ENCODE measurements at regions not wholly inside any gene's neighbourhood (a gene's known extent, or its start where the extent isn't known, plus 50 kb on each side); places are given as distances from the start of the nearest gene placed in this dataset.
"Not testable (repeated sequence)": the region's sequence is repeated elsewhere in the genome, so short reads cannot be mapped to it uniquely, and the experiment has no call there.

- DNase-seq: no peak
These were observed 263.0 kb downstream of the EIPR1 start for GRCh38 chr2:3114406-3115185.

DNA sequence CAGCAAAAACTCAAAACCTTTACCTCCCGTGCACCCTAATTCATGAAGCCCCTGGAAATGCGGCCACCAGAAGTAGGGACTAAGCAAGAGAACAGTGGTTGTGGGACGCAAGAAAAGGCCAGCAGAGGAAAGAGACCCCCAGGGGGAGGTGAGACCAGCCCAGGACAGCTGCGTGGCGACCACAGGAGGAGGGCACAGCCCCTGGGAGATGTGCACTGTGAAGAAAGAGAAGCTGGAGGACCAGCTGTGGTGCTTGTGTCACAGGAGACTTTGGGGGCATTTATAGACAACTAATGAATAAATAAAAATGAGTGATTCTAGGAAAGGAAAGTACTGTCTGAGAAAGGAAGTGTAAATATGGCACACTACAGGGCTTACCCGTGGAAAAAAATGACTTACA is 263.8 kb downstream of the EIPR1 start:
- DNase-seq: no peak

DNA sequence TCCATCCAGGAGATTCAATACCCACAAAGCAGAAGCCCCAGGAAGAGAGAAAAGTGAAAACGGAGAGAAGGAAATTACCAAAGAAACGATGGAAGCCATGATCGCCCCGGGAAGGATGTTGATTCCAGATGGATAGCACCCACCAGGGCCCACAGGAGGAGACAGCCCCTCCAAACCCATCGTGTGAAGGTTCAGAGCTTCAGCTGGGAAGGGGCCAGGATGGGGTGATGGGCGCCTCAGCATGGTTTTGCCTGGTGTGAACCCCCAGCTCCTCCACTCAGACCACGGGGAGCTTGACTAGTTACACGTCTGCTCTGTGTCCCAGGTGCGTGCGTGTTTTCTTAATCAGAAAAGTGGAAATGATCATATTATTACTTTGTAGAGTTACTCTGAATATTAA is 264.5 kb downstream of the EIPR1 start:
- no peak for DNase-seq

GRCh38 chr2:3112553-3112952 is 265.1 kb downstream of the EIPR1 start:
- no peak for DNase-seq

- DNase-seq: no peak
These were observed 265.5 kb downstream of the EIPR1 start for GRCh38 chr2:3112131-3112530.

DNA sequence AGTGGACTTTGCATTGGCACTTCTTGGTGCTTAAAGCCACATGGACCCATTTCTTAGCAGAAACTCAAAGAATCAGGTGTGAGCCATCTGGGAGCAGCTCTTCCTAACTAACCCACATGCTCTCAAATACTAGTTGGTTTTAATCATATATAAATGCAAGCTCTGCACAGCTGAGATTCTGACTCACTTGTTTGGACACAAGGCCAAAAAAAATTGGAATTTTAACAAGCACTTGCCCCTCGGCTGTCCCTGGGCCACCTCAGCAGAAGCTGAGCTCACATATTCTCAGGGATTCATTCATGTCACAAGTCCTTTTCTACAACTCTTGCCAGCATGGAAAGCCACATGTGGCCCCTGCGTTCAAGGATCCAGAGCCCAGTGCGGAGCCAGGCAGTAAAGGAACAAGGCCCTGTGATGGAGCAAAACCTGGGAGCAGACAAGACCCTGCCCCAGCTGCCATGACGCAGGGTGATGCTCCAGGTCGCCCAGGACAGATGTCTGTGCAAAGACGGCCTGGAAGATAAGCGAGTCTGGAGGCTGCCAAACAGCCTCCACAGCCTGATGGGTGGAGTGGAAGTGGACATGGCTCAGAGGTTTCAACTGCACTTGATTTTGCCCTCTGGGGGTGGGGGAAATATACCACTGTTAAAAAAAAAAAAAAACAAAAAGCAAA is 266.5 kb downstream of the EIPR1 start:
- no peak for DNase-seq

- no peak for DNase-seq
These were observed 267.1 kb downstream of the EIPR1 start for GRCh38 chr2:3110555-3110954.

GRCh38 chr2:3108710-3109702 is 268.6 kb downstream of the EIPR1 start:
- no peak for DNase-seq

DNA sequence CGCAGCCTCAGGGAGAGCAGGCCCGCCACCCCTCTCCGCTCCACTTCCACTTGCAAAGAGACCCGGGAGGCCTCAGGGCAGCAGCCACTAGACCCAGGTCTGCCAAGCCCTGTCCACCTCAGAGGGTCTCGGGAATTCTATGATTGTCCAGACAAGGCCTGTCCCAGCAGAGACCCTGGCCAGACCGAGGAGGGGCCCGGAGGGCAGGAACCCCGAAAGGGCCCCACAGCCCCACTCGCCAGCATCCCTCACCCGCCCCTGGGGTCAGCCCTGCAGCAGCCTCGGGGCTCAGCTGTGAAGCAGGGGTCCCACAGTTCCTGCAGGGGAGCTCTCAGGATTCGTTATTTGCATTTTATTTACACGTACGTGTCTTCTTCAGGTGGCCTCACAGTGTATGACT is 269.5 kb downstream of the EIPR1 start:
- DNase-seq: no peak

DNA sequence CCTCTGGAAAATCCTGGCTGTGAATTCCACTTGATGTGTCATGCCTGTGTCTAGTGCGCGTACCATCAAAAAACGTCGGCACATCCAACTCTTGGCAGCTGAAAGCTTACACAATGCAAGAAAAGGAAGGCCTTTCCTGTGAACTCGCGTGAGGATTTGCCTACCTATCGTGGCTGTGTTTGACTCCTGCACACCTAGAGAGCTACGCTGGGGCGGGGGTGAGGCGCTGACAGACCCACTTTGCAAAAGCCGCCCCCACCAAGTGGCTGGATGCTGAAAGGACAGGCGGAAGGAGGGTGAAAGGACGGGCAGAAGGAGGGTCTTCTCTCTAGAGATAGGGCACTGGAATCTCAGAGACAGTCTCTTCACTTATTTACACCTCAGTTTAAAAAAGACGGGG is 270.1 kb downstream of the EIPR1 start:
- no peak for DNase-seq

GRCh38 chr2:3105814-3106569 is 271.6 kb downstream of the EIPR1 start:
- no peak for DNase-seq

- DNase-seq: not testable (repeated sequence)
These were observed 272.4 kb downstream of the EIPR1 start for GRCh38 chr2:3104958-3105813.

- DNase-seq: no peak
These were observed 273.4 kb downstream of the EIPR1 start for GRCh38 chr2:3104261-3104660.

DNA sequence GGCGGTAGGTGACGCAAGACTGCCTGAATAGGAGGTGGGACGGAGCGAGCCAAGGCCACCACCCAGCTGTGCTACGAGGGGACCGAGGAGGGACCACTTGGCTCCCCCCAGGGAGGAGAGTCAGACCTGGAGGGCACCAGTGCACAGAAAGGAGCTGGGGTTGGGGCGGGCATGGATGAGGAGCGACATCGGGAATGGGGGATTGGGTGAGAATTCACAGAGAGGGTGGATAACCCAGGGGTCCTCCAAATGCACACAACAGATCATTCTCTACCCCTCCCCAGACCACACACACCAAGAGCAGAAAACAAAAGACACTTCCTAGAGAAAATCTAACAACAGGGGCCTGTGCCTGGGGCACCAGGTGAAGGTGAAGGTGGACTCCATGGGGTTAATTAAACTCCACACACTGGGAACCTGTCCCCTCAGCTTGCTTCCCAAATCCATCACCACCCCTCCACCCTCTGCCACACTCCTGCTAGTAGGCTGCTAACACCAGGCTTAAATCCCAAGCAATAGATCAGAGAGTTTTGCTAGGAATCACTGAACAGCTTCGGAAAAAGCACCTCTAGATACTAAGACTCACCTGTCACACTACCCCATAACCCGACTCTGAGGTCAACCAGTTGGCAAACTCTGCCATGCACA is 274.6 kb downstream of the EIPR1 start:
- no peak for DNase-seq

- DNase-seq: no peak
These were observed 275.3 kb downstream of the EIPR1 start for GRCh38 chr2:3102081-3102921.

- DNase-seq: no peak
These were observed 276.3 kb downstream of the EIPR1 start for GRCh38 chr2:3101016-3101942.

DNA sequence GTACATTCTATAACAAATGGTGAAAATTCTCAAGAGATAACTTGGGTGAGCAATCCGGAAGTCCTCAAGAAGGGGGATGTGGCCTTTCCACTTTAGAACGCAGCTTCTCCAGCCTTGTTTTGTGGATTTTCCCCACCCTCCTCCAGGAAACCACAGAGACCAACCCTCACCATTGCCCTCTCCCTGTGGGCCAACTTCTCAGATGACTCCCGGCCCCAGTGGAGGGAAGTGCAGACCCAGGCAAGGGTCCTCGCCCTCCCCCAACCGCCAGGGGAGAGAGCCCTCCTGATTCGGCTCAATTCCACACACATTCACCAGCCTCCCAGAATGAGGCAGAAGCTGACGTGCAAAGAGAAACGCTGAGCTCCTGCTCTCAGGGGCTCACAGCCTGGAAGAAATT is 277.2 kb downstream of the EIPR1 start:
- DNase-seq: no peak

DNA sequence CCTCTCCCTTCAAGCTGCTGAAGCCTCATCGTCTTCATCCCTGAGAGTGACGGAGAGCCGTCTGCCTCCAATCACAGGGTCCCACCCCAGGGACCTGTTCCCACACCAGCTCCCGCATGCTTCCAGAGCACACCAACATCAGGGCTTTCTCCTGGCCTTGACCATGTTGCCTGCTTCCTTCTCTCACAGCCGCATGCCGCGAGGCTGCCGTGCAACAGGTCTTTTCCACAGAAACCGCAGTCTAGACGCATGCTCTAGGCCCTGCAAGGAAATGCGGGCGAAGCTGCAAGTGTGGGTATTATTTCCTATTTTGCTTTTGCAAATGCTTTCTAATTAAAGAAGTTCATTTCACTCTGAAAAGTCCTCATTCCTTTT is 277.8 kb downstream of the EIPR1 start:
- no peak for DNase-seq

All from fibroblast of skin of right biceps (primary cell).